ENCODE measurements at regions not wholly inside any gene's neighbourhood (a gene's known extent, or its start where the extent isn't known, plus 50 kb on each side); places are given as distances from the start of the nearest gene placed in this dataset.

- TF ChIP-seq POLR2A (IDR thresholded peaks at IDR 0.05; ENCODE audit: low read depth, low read length) = no peak
- TF ChIP-seq POLR2AphosphoS5 (IDR thresholded peaks at IDR 0.05; ENCODE audit: insufficient read depth, low read depth, low read length) = no peak
- TF ChIP-seq CTCF (IDR thresholded peaks at IDR 0.05; ENCODE audit: extremely low read depth in 1 of 2, insufficient read depth in 1 of 2, low read depth in 1 of 2, low read length in 2 of 2) = no peak
- no peak for TF ChIP-seq MYC (IDR thresholded peaks at IDR 0.05; ENCODE audit: low read depth, low read length)
Observed at GRCh38 chr2:128428415-128428814, 109.7 kb upstream of the HS6ST1 start.
